ENCODE measurements at regions not wholly inside any gene's neighbourhood (a gene's known extent, or its start where the extent isn't known, plus 50 kb on each side); places are given as distances from the start of the nearest gene placed in this dataset.

GRCh38 chr11:15555161-15555560, 440.4 kb downstream of the INSC start:
- TF ChIP-seq GATA2 (IDR thresholded peaks at IDR 0.05; ENCODE audit: low read depth, low read length): no peak
- TF ChIP-seq GATA3 (IDR thresholded peaks at IDR 0.05; ENCODE audit: low read depth, low read length): no peak

All from SH-SY5Y (cell line).